Liver (tissue), 8 donors: ENCODE measurements at regions not wholly inside any gene's neighbourhood (a gene's known extent, or its start where the extent isn't known, plus 50 kb on each side); places are given as distances from the start of the nearest gene placed in this dataset.

Source experiments
- DNase-seq: peaks from one replicate; pipeline ENCODE4 v3.0.0-alpha.2; 2017; ENCODE audit warnings: low spot score
- H3K27ac ChIP-seq, 2 donors: one replicate each; pipeline ENCODE4 v1.7.0; 2013; ENCODE audit warnings: inconsistent platforms in 2 of 2, low read length in 2 of 2, control low read depth in 1 of 2, low read depth in 1 of 2, mild to moderate bottlenecking in 1 of 2
- H3K27me3 ChIP-seq, 4 donors: one replicate each; pipeline versions ENCODE4 v1.6.1 to v1.7.0; 2013; ENCODE audit warnings: low read length in 3 of 4, inconsistent platforms in 1 of 4, mild to moderate bottlenecking in 1 of 4, moderate library complexity in 1 of 4; ENCODE audit not compliant: control insufficient read depth in 4 of 4, insufficient read depth in 4 of 4
- H3K36me3 ChIP-seq, 4 donors: one replicate each; pipeline versions ENCODE4 v1.6.1 to v1.7.0; 2013; ENCODE audit warnings: low read length in 3 of 4, mild to moderate bottlenecking in 3 of 4, low read depth in 1 of 4, moderate library complexity in 1 of 4; ENCODE audit not compliant: control insufficient read depth in 4 of 4, insufficient read depth in 3 of 4
- H3K4me1 ChIP-seq, 4 donors: one replicate each; pipeline versions ENCODE4 v1.6.1 to v1.7.0; 2013; ENCODE audit warnings: low read length in 3 of 4, mild to moderate bottlenecking in 3 of 4, moderate library complexity in 1 of 4; ENCODE audit not compliant: control insufficient read depth in 4 of 4, insufficient read depth in 4 of 4
- H3K4me3 ChIP-seq, 3 donors: one replicate each; pipeline versions ENCODE4 v1.6.1 to v1.7.0; 2013; ENCODE audit warnings: low read length in 3 of 3, control low read depth in 1 of 3, low read depth in 1 of 3, mild to moderate bottlenecking in 1 of 3
- H3K9ac ChIP-seq, 2 donors: one replicate each; pipeline ENCODE4 v1.7.0; 2013; ENCODE audit warnings: low read length in 2 of 2, mild to moderate bottlenecking in 2 of 2, moderate library complexity in 2 of 2, control low read depth in 1 of 2, low read depth in 1 of 2
- H3K9me3 ChIP-seq, 4 donors: one replicate each; pipeline versions ENCODE4 v1.6.1 to v1.7.0; 2013; ENCODE audit warnings: low read length in 3 of 4; ENCODE audit not compliant: control insufficient read depth in 4 of 4
- EGR1 ChIP-seq, 2 donors: IDR thresholded peaks; 2 replicates each; pipeline ENCODE4 v1.6.1; 2016 to 2018; ENCODE audit warnings: antibody characterized with exemption in 2 of 2, low read depth in 2 of 2
- FOXA1 ChIP-seq: IDR thresholded peaks from 2 replicates; pipeline ENCODE4 v1.6.1; 2016; ENCODE audit warnings: antibody characterized with exemption
- FOXA2 ChIP-seq: IDR thresholded peaks from 2 replicates; pipeline ENCODE4 v1.6.1; 2016; ENCODE audit warnings: antibody characterized with exemption
- GABPA ChIP-seq, 2 donors: IDR thresholded peaks in 1 of 2; conservative IDR thresholded peaks in 1 of 2; 2 replicates each; pipeline ENCODE4 v1.6.1; 2016; ENCODE audit warnings: antibody characterized with exemption in 2 of 2, mild to moderate bottlenecking in 1 of 2, moderate library complexity in 1 of 2
- HNF4A ChIP-seq, 2 donors: conservative IDR thresholded peaks; 2 replicates each; pipeline ENCODE4 v1.6.1; 2016; ENCODE audit warnings: antibody characterized with exemption in 2 of 2, mild to moderate bottlenecking in 2 of 2
- HNF4G ChIP-seq: IDR thresholded peaks from 2 replicates; pipeline ENCODE4 v1.6.1; 2016; ENCODE audit warnings: antibody characterized with exemption
- JUND ChIP-seq, 2 donors: IDR thresholded peaks; 2 replicates each; pipeline ENCODE4 v1.6.1; 2016; ENCODE audit warnings: antibody characterized with exemption in 2 of 2
- NR2F2 ChIP-seq: IDR thresholded peaks from 2 replicates; pipeline ENCODE4 v1.6.1; 2016; ENCODE audit warnings: antibody characterized with exemption
- RAD21 ChIP-seq, 2 donors: IDR thresholded peaks; 2 replicates each; pipeline ENCODE4 v1.6.1; 2016; ENCODE audit warnings: antibody characterized with exemption in 2 of 2, mild to moderate bottlenecking in 2 of 2
- RXRA ChIP-seq, 2 donors: IDR thresholded peaks; 2 replicates each; pipeline ENCODE4 v1.6.1; 2017 to 2018; ENCODE audit warnings: antibody characterized with exemption in 2 of 2, mild to moderate bottlenecking in 1 of 2
- SP1 ChIP-seq: IDR thresholded peaks from 2 replicates; pipeline ENCODE4 v1.6.1; 2018; ENCODE audit warnings: antibody characterized with exemption, mild to moderate bottlenecking
- TAF1 ChIP-seq: conservative IDR thresholded peaks from 2 replicates; pipeline ENCODE4 v1.6.1; 2016; ENCODE audit warnings: antibody characterized with exemption, mild to moderate bottlenecking
- YY1 ChIP-seq: IDR thresholded peaks from 2 replicates; pipeline ENCODE4 v1.6.1; 2016; ENCODE audit warnings: antibody characterized with exemption, mild to moderate bottlenecking
- WGBS: extraction: QIAGEN DNeasy Blood & Tissue Kit; methylation state at CpG from one replicate; pipeline ENCODE4 v1.1.7; 2013; 5-methylcytosine and 5-hydroxymethylcytosine counted together
- TF ChIP-seq, protein P1 (sequence below): IDR thresholded peaks from 2 replicates; pipeline ENCODE4 v1.6.1; 2016; ENCODE audit warnings: antibody characterized with exemption, mild to moderate bottlenecking
- TF ChIP-seq, protein P2 (sequence below): IDR thresholded peaks from 2 replicates; pipeline ENCODE4 v1.6.1; 2016; ENCODE audit warnings: antibody characterized with exemption
- TF ChIP-seq, protein P3 (sequence below): fragments of 150-350 bp; IDR thresholded peaks from 2 replicates; pipeline ENCODE4 v1.5.1; 2017; ENCODE audit warnings: improper control_type of control experiment, low read depth, low read length; ENCODE audit not compliant: missing input control
- TF ChIP-seq, protein P4 (sequence below): IDR thresholded peaks from 2 replicates; pipeline ENCODE4 v1.6.1; 2016; ENCODE audit warnings: antibody characterized with exemption
- TF ChIP-seq, protein P5 (sequence below): IDR thresholded peaks from 2 replicates; pipeline ENCODE4 v1.6.1; 2016; ENCODE audit warnings: antibody characterized with exemption
- donor health status: healthy.
- donor health status: healthy.
- donor health status: healthy.
- donor health status: healthy.
- donor health status: healthy.

DNA sequence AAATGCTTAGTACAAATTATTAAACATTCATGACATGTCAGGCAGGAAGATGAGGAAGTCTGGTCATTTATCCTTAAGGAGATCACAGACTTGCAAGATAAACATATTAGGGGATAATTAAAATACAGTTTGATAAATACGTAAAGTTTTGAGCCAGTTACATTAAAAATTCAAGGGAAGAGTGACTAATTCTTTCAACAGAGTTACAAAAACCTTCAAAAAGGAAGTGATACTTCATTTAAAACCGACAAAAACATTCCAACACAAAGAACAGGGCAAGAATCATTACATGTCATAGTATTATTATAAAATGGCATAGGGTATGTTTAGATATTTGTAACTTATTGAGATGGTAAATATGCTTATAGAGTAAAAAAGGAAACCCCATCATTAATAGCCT lies 636.0 kb downstream of the NR4A2 start:
- Histone ChIP-seq H3K4me1 (no peaks in the 10 kb centered on the region), H3K36me3 (no peaks in the 10 kb centered on the region), H3K27ac (no peak overlapping the region), H3K27me3 (no peaks in the 10 kb centered on the region), H3K9me3 (no peaks in the 10 kb centered on the region), H3K4me3 (no peak overlapping the region), H3K9ac (no peak overlapping the region)
- no peak for DNase-seq
- TF ChIP-seq RXRA (IDR thresholded peaks at IDR 0.05), result no peak
- no peak for TF ChIP-seq JUND (IDR thresholded peaks at IDR 0.05)
- no peak for TF ChIP-seq HNF4A (conservative IDR thresholded peaks at IDR 0.05)
- TF ChIP-seq NR2F2, result no peak
- TF ChIP-seq, protein P1, sequence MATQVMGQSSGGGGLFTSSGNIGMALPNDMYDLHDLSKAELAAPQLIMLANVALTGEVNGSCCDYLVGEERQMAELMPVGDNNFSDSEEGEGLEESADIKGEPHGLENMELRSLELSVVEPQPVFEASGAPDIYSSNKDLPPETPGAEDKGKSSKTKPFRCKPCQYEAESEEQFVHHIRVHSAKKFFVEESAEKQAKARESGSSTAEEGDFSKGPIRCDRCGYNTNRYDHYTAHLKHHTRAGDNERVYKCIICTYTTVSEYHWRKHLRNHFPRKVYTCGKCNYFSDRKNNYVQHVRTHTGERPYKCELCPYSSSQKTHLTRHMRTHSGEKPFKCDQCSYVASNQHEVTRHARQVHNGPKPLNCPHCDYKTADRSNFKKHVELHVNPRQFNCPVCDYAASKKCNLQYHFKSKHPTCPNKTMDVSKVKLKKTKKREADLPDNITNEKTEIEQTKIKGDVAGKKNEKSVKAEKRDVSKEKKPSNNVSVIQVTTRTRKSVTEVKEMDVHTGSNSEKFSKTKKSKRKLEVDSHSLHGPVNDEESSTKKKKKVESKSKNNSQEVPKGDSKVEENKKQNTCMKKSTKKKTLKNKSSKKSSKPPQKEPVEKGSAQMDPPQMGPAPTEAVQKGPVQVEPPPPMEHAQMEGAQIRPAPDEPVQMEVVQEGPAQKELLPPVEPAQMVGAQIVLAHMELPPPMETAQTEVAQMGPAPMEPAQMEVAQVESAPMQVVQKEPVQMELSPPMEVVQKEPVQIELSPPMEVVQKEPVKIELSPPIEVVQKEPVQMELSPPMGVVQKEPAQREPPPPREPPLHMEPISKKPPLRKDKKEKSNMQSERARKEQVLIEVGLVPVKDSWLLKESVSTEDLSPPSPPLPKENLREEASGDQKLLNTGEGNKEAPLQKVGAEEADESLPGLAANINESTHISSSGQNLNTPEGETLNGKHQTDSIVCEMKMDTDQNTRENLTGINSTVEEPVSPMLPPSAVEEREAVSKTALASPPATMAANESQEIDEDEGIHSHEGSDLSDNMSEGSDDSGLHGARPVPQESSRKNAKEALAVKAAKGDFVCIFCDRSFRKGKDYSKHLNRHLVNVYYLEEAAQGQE, result no peak
- TF ChIP-seq, protein P2, sequence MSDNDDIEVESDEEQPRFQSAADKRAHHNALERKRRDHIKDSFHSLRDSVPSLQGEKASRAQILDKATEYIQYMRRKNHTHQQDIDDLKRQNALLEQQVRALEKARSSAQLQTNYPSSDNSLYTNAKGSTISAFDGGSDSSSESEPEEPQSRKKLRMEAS, result no peak
- no peak for TF ChIP-seq GABPA (IDR thresholded peaks at IDR 0.05 in 1 of 2, conservative IDR thresholded peaks at IDR 0.05 in 1 of 2)
- no peak for TF ChIP-seq FOXA1
- TF ChIP-seq, protein P3, sequence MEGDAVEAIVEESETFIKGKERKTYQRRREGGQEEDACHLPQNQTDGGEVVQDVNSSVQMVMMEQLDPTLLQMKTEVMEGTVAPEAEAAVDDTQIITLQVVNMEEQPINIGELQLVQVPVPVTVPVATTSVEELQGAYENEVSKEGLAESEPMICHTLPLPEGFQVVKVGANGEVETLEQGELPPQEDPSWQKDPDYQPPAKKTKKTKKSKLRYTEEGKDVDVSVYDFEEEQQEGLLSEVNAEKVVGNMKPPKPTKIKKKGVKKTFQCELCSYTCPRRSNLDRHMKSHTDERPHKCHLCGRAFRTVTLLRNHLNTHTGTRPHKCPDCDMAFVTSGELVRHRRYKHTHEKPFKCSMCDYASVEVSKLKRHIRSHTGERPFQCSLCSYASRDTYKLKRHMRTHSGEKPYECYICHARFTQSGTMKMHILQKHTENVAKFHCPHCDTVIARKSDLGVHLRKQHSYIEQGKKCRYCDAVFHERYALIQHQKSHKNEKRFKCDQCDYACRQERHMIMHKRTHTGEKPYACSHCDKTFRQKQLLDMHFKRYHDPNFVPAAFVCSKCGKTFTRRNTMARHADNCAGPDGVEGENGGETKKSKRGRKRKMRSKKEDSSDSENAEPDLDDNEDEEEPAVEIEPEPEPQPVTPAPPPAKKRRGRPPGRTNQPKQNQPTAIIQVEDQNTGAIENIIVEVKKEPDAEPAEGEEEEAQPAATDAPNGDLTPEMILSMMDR, result no peak
- no peak for TF ChIP-seq HNF4G
- TF ChIP-seq EGR1 (IDR thresholded peaks at IDR 0.05; ENCODE audit: low read depth in 2 of 2), result no peak
- no peak for TF ChIP-seq TAF1
- TF ChIP-seq, protein P4, sequence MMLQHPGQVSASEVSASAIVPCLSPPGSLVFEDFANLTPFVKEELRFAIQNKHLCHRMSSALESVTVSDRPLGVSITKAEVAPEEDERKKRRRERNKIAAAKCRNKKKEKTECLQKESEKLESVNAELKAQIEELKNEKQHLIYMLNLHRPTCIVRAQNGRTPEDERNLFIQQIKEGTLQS, result no peak
- TF ChIP-seq FOXA2, result no peak
- TF ChIP-seq RAD21 (IDR thresholded peaks at IDR 0.05), result no peak
- no peak for TF ChIP-seq YY1
- TF ChIP-seq, protein P5, sequence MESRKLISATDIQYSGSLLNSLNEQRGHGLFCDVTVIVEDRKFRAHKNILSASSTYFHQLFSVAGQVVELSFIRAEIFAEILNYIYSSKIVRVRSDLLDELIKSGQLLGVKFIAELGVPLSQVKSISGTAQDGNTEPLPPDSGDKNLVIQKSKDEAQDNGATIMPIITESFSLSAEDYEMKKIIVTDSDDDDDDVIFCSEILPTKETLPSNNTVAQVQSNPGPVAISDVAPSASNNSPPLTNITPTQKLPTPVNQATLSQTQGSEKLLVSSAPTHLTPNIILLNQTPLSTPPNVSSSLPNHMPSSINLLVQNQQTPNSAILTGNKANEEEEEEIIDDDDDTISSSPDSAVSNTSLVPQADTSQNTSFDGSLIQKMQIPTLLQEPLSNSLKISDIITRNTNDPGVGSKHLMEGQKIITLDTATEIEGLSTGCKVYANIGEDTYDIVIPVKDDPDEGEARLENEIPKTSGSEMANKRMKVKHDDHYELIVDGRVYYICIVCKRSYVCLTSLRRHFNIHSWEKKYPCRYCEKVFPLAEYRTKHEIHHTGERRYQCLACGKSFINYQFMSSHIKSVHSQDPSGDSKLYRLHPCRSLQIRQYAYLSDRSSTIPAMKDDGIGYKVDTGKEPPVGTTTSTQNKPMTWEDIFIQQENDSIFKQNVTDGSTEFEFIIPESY, result no peak
- no peak for TF ChIP-seq SP1
- WGBS, result 68% methylated on average over 2 of the region's 2 CpGs
